GM19328 (cell line): ENCODE measurements at regions not wholly inside any gene's neighbourhood (a gene's known extent, or its start where the extent isn't known, plus 50 kb on each side); places are given as distances from the start of the nearest gene placed in this dataset.

ENCODE experiments used
- ATAC-seq: cut with Tn5 transposase; IDR thresholded peaks from one replicate; pipeline ENCODE4 v1.9.1; 2021; ENCODE audit warnings: mild to moderate bottlenecking, moderate library complexity; ENCODE audit not compliant: unreplicated experiment

DNA sequence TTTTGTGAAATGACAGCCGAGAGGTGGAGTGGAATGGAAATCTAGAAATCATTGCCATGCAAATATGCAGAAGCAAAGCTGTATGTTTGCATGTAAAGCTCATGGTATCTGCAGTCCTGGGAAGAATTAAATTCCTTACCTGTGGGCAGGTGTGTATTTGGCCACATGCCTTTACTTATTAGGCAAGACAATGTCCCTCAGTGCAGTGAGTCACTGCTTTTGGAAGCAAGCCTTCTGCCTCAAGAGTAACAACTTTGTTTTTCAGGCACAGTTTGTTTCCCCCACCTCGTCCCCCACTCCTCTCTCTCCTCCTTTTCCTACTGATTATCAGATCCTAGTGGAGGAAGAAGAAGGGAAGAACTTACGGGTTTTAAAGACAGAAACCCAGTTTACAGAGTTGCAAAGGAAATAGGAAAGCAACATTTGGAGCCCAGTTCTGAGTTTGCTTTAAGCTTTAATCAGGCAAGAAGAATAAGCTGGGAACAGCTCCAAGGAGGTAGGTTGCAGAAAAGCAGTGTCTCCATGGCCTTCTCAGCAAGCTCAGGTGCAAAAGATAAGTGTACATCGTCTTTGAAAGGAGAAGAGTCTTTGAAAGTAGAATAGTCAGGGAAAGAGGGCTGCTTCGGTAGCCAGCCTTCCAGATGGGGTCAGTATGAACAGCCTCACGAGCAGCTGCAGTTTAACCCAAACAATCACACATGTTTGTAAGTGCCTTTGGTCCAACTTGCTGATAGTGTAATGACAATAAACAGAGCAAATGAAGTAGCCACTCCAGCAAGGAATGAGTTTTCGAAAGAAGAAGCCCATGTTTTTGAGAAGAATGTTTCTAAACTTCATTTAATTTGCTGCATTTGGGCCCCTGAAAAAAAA, 190.1 kb downstream of the KLF5 start:
- ATAC-seq = no peak

DNA sequence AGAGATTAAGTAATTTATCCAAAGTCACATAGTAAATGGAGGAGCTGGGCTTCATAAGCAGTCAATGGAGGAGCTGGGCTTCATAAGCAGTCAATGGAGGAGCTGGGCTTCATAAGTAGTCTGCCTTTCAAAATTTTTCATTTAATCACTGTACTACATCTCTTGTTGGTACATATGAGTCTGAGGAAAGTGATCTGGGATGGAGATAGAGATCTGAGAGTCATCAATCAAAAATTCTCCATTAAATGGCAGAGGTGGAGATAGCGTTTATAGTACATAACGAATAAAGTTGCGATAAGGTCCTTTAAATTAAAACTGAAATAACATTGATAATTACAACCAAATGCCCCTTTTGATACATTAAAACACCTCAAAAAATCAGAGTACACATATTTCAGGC, 189.3 kb downstream of the KLF5 start:
- no peak for ATAC-seq

DNA sequence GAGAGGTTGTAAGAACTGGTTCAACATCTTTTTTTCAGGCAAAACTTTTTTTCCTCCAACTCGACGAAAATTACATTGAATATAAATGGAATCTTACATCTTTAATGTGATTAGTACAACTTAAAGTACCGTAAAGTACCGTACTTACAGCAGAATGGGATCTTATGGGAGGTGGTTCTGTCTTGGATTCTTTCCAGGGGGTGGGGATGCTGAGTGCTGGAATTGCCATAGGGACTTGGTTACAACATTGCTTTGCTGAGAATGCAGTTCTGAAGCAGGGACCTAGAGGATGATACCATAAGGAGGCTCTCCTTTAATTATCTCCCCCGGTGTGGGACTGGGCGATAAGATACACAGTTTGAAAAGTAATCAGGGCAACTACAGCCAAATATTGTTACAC, 186.4 kb downstream of the KLF5 start:
- no peak for ATAC-seq

GRCh38 chr13:73244467-73244866, 185.7 kb downstream of the KLF5 start:
- no peak for ATAC-seq

GRCh38 chr13:73242515-73243015, 183.8 kb downstream of the KLF5 start:
- ATAC-seq = no peak

DNA sequence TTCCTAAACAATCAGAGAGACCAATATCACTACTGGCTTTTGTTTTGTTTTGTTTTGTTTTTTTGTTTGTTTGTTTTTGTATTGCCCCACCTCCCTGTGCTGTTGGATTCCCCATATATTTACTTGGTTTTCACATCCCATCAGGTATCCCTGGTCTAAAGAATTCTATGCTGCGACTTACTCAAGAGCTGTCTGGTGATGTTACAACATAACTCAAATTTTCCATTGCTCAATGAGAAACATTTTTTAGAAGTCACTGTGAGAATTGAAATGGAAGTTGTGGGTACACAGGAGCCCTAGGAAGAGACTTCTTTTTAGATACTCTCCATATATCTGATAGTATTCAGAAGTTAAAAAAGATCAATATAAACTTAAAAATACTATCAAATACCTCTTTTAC, 181.4 kb downstream of the KLF5 start:
- no peak for ATAC-seq

DNA sequence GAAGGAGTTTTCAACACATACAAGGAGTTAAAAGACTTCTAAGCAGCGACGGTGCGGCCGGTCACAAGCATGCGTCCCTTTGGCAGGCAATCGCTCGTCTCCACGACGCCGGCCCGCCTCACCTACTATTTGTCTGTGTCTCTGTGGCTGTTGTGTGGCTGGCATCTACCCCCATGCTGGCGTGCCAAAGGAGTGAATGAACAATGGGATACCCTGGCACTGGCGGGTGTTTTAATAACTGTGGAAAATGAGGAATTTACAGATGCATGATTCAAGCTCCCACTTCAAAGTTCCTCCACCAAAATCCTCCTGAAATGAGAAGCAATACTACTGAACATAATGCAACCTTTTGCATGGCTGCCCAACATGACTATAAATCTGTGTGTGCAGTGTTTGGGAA, 176.6 kb downstream of the KLF5 start:
- ATAC-seq = no peak

DNA sequence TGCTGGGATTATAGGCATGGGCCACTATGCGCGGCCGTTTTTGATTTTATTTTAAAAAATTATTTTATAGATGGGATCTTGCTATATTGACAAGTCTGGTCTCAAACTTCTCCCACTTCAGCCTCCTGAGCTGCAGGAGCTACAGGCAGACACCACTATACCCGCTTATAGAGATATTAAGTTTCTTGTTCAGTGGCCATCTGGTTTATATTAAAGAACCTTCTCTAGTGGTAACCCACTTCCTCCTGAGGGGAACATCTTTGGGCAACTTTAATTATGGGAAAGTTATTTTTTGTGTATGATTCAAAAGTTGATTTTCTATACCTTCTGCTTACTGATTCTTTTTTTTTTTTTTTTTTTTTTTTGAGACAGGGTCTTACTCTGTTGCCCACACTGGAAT, 172.7 kb downstream of the KLF5 start:
- ATAC-seq = no peak

GRCh38 chr13:73230716-73231115, 171.9 kb downstream of the KLF5 start:
- ATAC-seq = no peak

- no peak for ATAC-seq
Measured at GRCh38 chr13:73228546-73228945, 169.7 kb downstream of the KLF5 start.

GRCh38 chr13:73225990-73226389, 167.2 kb downstream of the KLF5 start:
- no peak for ATAC-seq

DNA sequence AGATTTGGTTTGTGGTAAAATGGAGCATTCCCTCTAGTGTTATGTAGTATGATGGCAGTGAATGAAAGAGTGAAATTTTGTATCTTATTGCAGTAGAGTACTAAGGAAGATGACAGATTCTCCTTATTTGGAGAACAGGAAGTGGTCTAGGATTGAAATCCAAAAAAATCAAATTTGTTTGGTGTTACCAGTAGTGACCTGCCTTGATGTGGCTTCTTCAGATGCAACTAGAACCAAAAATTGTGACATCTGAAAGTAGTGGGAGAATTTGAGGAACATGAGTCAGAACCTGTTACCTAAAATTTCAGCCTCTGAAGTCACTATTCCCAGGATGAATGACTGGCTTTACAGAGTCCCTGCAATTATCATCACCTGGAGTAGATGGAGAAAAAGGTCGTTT, 165.9 kb downstream of the KLF5 start:
- ATAC-seq = no peak

GRCh38 chr13:73223372-73223781, 164.6 kb downstream of the KLF5 start:
- ATAC-seq = peak; percentile 80

GRCh38 chr13:73222627-73223305, 164.0 kb downstream of the KLF5 start:
- no peak for ATAC-seq

GRCh38 chr13:73220966-73221720, 162.3 kb downstream of the KLF5 start:
- ATAC-seq = no peak

- ATAC-seq = no peak
Measured at GRCh38 chr13:73218181-73218580, 159.4 kb downstream of the KLF5 start.

DNA sequence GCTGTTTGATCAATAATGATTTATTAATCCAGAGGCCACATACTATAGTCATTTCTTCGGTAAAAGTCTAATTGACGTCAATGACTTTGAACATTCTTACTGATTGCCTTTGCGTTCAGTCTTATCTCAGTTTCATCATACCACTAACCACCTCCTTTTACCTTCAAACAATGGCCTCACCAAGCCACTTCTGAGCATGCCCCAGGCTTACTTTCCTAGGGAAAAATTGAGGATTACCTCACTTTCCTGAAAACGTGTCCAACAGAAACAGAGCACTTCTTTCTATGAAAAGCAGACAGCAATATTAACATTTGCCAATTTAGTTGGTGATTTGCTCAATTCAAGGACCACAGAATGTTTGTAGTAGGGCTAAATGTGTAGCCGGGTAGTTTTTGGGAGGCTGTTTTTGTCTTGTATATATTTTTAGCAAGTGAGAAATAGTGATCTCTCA, 157.6 kb downstream of the KLF5 start:
- no peak for ATAC-seq

DNA sequence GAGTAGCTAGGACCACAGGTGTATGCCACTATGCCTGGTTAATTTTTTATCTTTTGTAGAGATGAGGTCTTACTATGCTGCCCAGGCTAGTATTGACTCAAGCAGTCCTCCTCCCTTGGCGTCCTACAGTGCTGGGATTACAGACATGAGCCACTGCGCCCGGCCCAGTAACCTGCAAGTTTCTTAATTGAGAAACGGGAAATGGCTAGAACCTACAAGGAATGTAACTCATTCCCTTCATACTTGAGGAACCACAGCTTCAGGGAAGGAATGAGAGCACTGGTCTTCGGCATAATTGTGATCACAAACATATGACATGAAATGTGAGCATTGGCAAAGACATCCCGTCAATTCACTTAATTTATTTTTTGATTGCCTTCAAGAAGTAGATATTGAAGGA, 157.0 kb downstream of the KLF5 start:
- ATAC-seq = no peak

DNA sequence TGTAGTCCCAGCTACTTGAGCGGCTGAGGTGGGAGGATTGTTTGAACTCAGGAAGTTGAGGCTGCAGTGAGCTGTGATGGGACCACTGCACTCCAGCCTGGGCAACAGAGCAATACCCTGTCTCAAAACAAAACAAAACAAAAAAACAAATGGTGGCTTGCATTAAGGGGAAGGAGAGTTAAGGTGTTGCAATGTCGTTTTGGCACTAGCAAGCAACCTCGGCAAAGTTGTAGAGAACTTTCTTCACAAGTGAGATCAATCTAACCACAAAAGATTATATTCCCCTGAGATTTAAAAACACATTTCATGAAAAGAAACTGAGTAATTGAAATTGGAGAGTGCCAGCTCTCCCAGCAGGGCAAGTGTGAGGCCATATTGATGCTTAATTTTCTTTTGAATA, 153.7 kb downstream of the KLF5 start:
- ATAC-seq = no peak

GRCh38 chr13:73210218-73210883, 151.5 kb downstream of the KLF5 start:
- no peak for ATAC-seq

GRCh38 chr13:73204952-73205351, 146.1 kb downstream of the KLF5 start:
- no peak for ATAC-seq
